ENCODE measurements at regions not wholly inside any gene's neighbourhood (a gene's known extent, or its start where the extent isn't known, plus 50 kb on each side); places are given as distances from the start of the nearest gene placed in this dataset.

DNA sequence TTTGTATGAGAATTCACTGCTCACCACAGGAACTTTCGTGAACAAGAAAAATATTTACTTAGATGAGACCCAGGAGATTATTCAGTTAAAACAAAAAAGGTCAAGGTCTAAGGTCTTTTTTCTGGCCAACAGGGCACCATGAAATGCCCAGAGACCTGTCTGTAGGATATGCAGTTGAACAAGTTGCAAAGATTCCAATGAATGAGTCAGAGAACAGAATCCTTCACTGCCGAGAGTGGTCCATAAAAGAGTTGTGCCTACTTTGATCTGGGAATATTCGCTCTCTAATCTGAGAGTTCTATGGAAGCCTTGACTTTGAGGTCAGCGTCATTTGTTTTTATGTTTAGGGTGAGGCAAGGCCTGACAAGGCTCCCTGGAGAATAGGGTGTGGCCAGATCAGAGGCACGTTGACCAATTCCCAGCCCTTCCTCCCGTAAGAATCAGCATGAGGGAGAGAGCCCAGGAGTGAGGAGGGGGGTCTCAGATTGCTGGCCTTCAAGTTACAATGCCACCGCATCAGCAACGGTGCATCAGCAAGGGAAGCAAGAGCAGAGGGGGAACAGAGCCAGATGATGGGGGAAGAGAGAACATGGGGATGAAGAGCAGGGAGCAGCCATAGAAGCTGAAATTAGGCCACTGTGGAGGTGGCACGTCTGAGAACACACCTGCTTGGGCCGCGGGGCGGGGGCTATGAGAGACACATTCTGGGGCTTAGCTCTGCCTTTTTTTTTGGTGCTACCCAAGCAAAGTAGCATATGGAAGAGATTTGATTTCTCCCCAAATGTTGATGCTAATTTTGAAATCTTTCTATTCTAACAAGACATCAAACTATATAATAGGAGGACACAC is 206.4 kb upstream of the RAB4A start:
- POLR2A ChIA-PET: no interaction called here

DNA sequence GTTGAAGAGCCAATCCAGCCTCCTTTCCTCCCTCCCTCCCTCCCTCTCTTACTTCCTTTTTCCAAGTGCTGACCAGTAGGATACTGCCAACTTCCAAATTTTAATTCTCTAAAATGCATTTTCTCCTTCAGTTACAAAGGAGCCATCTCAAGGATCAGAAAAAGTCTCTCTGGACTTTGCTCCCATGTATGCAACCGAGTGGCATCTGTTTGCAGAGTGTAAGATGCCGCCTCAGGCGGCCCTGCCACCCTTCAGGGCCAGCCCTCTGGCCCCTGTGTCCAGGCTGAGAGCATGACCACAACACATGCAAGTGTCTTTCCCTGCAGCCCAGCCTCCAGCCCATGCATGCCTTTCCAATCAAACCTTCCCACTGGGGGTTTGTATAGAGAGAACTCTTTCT is 205.3 kb upstream of the RAB4A start:
- POLR2A ChIA-PET: no interaction called here
- CTCF ChIA-PET: no interaction called here
- TF ChIP-seq, protein P1, sequence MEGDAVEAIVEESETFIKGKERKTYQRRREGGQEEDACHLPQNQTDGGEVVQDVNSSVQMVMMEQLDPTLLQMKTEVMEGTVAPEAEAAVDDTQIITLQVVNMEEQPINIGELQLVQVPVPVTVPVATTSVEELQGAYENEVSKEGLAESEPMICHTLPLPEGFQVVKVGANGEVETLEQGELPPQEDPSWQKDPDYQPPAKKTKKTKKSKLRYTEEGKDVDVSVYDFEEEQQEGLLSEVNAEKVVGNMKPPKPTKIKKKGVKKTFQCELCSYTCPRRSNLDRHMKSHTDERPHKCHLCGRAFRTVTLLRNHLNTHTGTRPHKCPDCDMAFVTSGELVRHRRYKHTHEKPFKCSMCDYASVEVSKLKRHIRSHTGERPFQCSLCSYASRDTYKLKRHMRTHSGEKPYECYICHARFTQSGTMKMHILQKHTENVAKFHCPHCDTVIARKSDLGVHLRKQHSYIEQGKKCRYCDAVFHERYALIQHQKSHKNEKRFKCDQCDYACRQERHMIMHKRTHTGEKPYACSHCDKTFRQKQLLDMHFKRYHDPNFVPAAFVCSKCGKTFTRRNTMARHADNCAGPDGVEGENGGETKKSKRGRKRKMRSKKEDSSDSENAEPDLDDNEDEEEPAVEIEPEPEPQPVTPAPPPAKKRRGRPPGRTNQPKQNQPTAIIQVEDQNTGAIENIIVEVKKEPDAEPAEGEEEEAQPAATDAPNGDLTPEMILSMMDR (IDR thresholded peaks at IDR 0.05; ENCODE audit: control extremely low read depth, extremely low read depth, low read depth, missing control alignments): no peak
- DNase-seq (ENCODE audit: extremely low spot score): no peak

More for the DNA sequence above, 206.4 kb upstream of the RAB4A start:
- CTCF ChIA-PET: no interaction called here
- no peak for DNase-seq (ENCODE audit: extremely low spot score)
- TF ChIP-seq, protein P1 (IDR thresholded peaks at IDR 0.05; ENCODE audit: control extremely low read depth, extremely low read depth, low read depth, missing control alignments): no peak

DNA sequence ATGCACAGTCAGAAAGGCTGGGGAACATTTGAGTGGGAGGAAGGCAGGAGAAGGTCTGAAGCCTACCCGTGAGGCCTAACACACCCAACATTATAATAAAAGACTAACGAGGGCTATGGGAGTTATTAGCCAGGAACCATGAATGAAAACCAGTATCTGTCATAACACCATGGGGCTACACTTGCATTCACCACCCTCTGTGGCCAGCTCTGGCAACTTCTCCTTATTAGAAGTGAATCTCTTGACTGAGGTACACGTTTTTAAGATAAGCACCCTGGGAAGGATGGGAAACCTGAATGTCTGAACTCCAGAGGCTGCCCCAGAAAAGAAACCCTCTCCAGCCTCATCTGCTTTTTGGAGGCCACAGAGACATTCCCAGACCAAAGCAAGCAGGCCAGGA is 204.3 kb upstream of the RAB4A start:
- TF ChIP-seq, protein P1 (IDR thresholded peaks at IDR 0.05; ENCODE audit: control extremely low read depth, extremely low read depth, low read depth, missing control alignments): no peak
- ChIA-PET POLR2A (no interaction called here), CTCF (no interaction called here)

DNA sequence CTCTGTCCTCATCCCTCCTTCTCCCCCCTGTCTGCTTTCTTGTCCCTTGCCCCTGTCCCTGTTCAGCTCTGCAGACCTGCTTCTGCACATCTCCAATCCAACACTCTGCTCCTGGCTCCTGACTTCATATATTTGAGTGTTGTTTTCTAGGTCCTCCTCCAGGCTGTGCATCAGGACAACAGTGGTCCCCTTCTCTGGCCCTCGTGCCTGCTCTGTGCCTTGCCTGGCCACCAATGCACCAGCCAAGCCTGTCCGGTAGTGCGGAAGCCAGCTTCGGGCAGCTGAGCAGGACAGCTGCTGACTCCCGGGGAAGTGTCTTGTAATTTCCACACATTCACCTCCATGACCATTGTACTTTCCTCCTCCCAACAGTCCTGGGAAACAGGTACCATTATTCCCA is 203.4 kb upstream of the RAB4A start:
- TF ChIP-seq, protein P1 (IDR thresholded peaks at IDR 0.05; ENCODE audit: control extremely low read depth, extremely low read depth, low read depth, missing control alignments): no peak
- CTCF ChIA-PET: no interaction called here
- POLR2A ChIA-PET: no interaction called here
- DNase-seq (ENCODE audit: extremely low spot score): no peak

More for the DNA sequence above, 204.3 kb upstream of the RAB4A start:
- DNase-seq (ENCODE audit: extremely low spot score): no peak

DNA sequence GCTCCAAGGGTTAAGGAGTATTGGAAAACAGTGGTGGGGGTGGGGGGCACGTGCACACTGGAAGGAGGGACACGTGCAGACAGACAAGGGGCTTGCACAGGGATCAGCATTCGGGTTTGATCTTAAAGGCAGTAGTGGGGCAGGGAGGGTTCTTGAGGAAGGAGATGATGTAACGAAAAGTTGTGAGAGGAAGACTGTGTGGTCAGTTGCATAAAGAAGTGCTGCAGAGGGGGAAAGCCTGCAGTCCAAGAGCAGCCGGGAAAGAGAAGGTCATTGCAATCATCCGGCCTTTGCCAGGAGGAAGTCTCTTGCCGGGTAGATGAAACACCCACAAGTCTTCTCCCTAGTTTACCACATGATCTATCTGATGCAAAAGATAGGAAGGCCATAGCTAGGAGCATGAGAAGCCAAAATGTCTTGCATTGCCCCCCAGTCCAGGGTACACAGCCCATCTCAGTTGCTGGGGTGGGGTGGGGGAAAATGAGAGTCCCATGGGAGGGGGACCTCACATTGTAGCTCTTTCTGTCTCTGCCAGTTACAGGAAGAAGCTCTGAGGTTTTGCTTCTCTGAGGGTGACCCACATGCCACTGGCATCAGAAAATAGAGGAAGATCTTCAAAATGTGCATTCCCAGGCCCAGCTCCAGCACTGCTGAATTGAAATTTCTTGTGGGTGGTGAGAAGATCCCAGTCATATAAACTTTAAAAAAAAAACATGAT is 202.5 kb upstream of the RAB4A start:
- DNase-seq (ENCODE audit: extremely low spot score): peak; percentile 2

DNA sequence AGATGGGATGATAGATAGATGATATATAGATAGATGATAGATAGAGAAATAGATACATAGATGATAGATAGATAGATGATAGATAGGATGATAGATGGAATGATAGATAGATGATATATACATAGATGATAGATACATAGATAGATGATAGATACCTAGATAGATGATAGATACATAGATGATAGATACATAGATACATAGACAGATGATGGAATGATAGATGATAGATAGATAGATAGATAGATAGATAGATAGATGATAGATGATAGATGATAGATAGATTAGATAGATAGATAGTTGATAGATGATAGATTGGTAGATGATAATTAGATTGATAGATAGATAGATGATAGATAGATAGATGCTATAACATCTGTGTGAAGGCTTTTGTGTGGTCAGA is 201.7 kb upstream of the RAB4A start:
- TF ChIP-seq, protein P1 (IDR thresholded peaks at IDR 0.05; ENCODE audit: control extremely low read depth, extremely low read depth, low read depth, missing control alignments): no peak
- DNase-seq (ENCODE audit: extremely low spot score): no peak
- POLR2A ChIA-PET: no interaction called here
- CTCF ChIA-PET: no interaction called here

More for the DNA sequence above, 202.5 kb upstream of the RAB4A start:
- TF ChIP-seq, protein P1 (IDR thresholded peaks at IDR 0.05; ENCODE audit: control extremely low read depth, extremely low read depth, low read depth, missing control alignments): no peak
- CTCF ChIA-PET: no interaction called here
- POLR2A ChIA-PET: no interaction called here
